GM12878 (cell line): ENCODE measurements at regions not wholly inside any gene's neighbourhood (a gene's known extent, or its start where the extent isn't known, plus 50 kb on each side); places are given as distances from the start of the nearest gene placed in this dataset.

Source experiments
- BACH1 ChIP-seq: fragments of 450-650 bp; IDR thresholded peaks from 2 replicates; pipeline ENCODE4 v1.6.1; 2017; ENCODE audit warnings: mild to moderate bottlenecking, borderline replicate concordance
- CEBPB ChIP-seq, 2 experiments: fragments of 150-350 bp in 1 of 2; IDR thresholded peaks; 2 replicates each; pipeline ENCODE4 v1.6.1; 2012 to 2014; ENCODE audit warnings: low read depth in 2 of 2, low read length in 2 of 2, borderline replicate concordance in 1 of 2, inconsistent platforms in 1 of 2
- CTCF ChIP-seq, 3 experiments: IDR thresholded peaks in 2 of 3; conservative IDR thresholded peaks in 1 of 3; 2 replicates each; pipeline ENCODE4 v1.5.1; 2011; ENCODE audit warnings: low read depth in 3 of 3, low read length in 3 of 3, mild to moderate bottlenecking in 3 of 3, control low read depth in 2 of 3, moderate library complexity in 2 of 3, inconsistent platforms in 1 of 3, mixed read lengths in 1 of 3; ENCODE audit not compliant: control insufficient read depth in 2 of 3, insufficient read depth in 1 of 3; ENCODE audit errors: extremely low read depth in 1 of 3
- ELK1 ChIP-seq: IDR thresholded peaks from 2 replicates; pipeline ENCODE4 v1.6.1; 2012; ENCODE audit warnings: low read depth, low read length, improper control_type of control experiment
- HDAC2 ChIP-seq: fragments of 200-600 bp; sonication (generic); IDR thresholded peaks from 2 replicates; pipeline ENCODE4 v1.6.1; 2017
- JUND ChIP-seq: IDR thresholded peaks from 2 replicates; pipeline ENCODE4 v1.6.1; 2012; ENCODE audit warnings: low read depth, mild to moderate bottlenecking, low read length, improper control_type of control experiment, moderate library complexity
- NFXL1 ChIP-seq: fragments of 450-650 bp; IDR thresholded peaks from 2 replicates; pipeline ENCODE4 v1.6.1; 2017; ENCODE audit warnings: antibody characterized with exemption, mild to moderate bottlenecking, borderline replicate concordance
- PKNOX1 ChIP-seq: fragments of 450-650 bp; IDR thresholded peaks from 2 replicates; pipeline ENCODE4 v1.6.1; 2016; ENCODE audit warnings: mild to moderate bottlenecking
- POLR2A ChIP-seq: IDR thresholded peaks from 2 replicates; pipeline ENCODE4 v1.6.1; 2011; ENCODE audit warnings: low read depth, mild to moderate bottlenecking, low read length
- RAD21 ChIP-seq: IDR thresholded peaks from 2 replicates; pipeline ENCODE4 v1.6.1; 2011; ENCODE audit warnings: mild to moderate bottlenecking, low read depth, low read length, moderate library complexity; ENCODE audit not compliant: insufficient read depth
- SPI1 ChIP-seq: IDR thresholded peaks from 2 replicates; pipeline ENCODE4 v1.6.1; 2011; ENCODE audit warnings: low read depth, mild to moderate bottlenecking, low read length, moderate library complexity, borderline replicate concordance; ENCODE audit not compliant: insufficient read depth
- YY1 ChIP-seq: IDR thresholded peaks from 2 replicates; pipeline ENCODE4 v1.6.1; 2011; ENCODE audit warnings: low read depth, mild to moderate bottlenecking, low read length

GRCh38 chr21:35457097-35457804 is 408.1 kb upstream of the RUNX1 start:
- TF ChIP-seq NFXL1 = no peak
- no peak for TF ChIP-seq CEBPB (IDR thresholded peaks at IDR 0.05; ENCODE audit: borderline replicate concordance in 1 of 2, low read depth in 2 of 2, low read length in 2 of 2)
- no peak for TF ChIP-seq SPI1
- no peak for TF ChIP-seq JUND
- TF ChIP-seq BACH1 = no peak
- TF ChIP-seq HDAC2 = no peak
- TF ChIP-seq RAD21 = no peak
- TF ChIP-seq CTCF (IDR thresholded peaks at IDR 0.05 in 2 of 3, conservative IDR thresholded peaks at IDR 0.05 in 1 of 3; ENCODE audit: control insufficient read depth in 2 of 3, extremely low read depth in 1 of 3, insufficient read depth in 1 of 3, low read depth in 3 of 3, low read length in 3 of 3) = no peak
- no peak for TF ChIP-seq YY1
- no peak for TF ChIP-seq POLR2A
- TF ChIP-seq PKNOX1 = no peak
- no peak for TF ChIP-seq ELK1
